OCI-LY3 (cell line): ENCODE measurements at regions not wholly inside any gene's neighbourhood (a gene's known extent, or its start where the extent isn't known, plus 50 kb on each side); places are given as distances from the start of the nearest gene placed in this dataset.
"Not testable (repeated sequence)": the region's sequence is repeated elsewhere in the genome, so short reads cannot be mapped to it uniquely, and the experiment has no call there.

Experiments
- H2AFZ ChIP-seq: fragments of 200-600, 300-600 bp; shearing (Covaris generic); 2 replicates; pipeline ENCODE4 v1.6.0; 2014; ENCODE audit warnings: antibody characterized with exemption, low read depth, low read length
- H3K27ac ChIP-seq: fragments of 200-600, 300-600 bp; sonication (generic); 2 replicates; pipeline ENCODE4 v1.5.1; 2014; ENCODE audit warnings: mild to moderate bottlenecking, low read length, moderate library complexity, mixed read lengths
- H3K27me3 ChIP-seq: fragments of 200-600, 300-600 bp; sonication (generic); 2 replicates; pipeline ENCODE4 v1.6.1; 2014; ENCODE audit warnings: low read depth, low read length, mixed read lengths
- H3K36me3 ChIP-seq: fragments of 200-600, 300-600 bp; sonication (generic); replicated peaks from 2 replicates; pipeline ENCODE3; 2014; ENCODE audit warnings: low read depth, low read length, mixed read lengths
- H3K4me1 ChIP-seq: fragments of 300-600, 200-600 bp; sonication (generic); 2 replicates; pipeline ENCODE4 v1.6.1; 2014; ENCODE audit warnings: low read length, mixed read lengths
- H3K4me2 ChIP-seq: fragments of 200-600, 300-600 bp; sonication (generic); 2 replicates; pipeline ENCODE4 v1.6.1; 2014; ENCODE audit warnings: low read length, mixed read lengths
- H3K4me3 ChIP-seq: fragments of 300-600, 200-600 bp; sonication (generic); 2 replicates; pipeline ENCODE4 v1.5.1; 2014; ENCODE audit warnings: antibody characterized with exemption, mild to moderate bottlenecking, low read length, moderate library complexity
- H3K79me2 ChIP-seq: fragments of 300-600, 200-600 bp; shearing (Covaris generic); 2 replicates; pipeline ENCODE4 v1.6.1; 2014; ENCODE audit warnings: mild to moderate bottlenecking, low read length, mixed read lengths
- H3K9ac ChIP-seq: fragments of 300-600, 200-600 bp; shearing (Covaris generic); 2 replicates; pipeline ENCODE4 v1.6.0; 2014; ENCODE audit warnings: mild to moderate bottlenecking, low read length, moderate library complexity
- H3K9me3 ChIP-seq: fragments of 200-600, 300-600 bp; shearing (Covaris generic); 2 replicates; pipeline ENCODE4 v1.6.1; 2014; ENCODE audit warnings: low read length, mixed read lengths; ENCODE audit not compliant: insufficient read depth
- H4K20me1 ChIP-seq: fragments of 200-600, 300-600 bp; sonication (generic); 2 replicates; pipeline ENCODE4 v1.6.1; 2016; ENCODE audit warnings: low read length, mixed read lengths; ENCODE audit not compliant: insufficient read depth
- CTCF ChIP-seq: fragments of 200-600, 300-600 bp; sonication (generic); IDR thresholded peaks from 2 replicates; pipeline ENCODE4 v1.5.1; 2014; ENCODE audit warnings: antibody characterized with exemption, low read length, low read depth
- EZH2phosphoT487 ChIP-seq: fragments of 200-600 bp; shearing (Covaris generic); IDR thresholded peaks from 2 replicates; pipeline ENCODE4 v1.6.1; 2018; ENCODE audit warnings: antibody characterized with exemption, mixed run types, low read depth

GRCh38 chr15:93347986-93348385 is 259.0 kb upstream of the RGMA start:
- Histone ChIP-seq H3K27me3 (peaks cover 8% of the 10 kb centered on the region; the same call in 1 of the 2 replicates), H3K27ac (no peak overlapping the region), H3K4me1 (no peaks in the 10 kb centered on the region), H4K20me1 (no peaks in the 10 kb centered on the region), H3K9ac (no peak overlapping the region), H3K9me3 (no peaks in the 10 kb centered on the region), H3K36me3 (no peaks in the 10 kb centered on the region), H2AFZ (no peak overlapping the region), H3K4me2 (no peak overlapping the region), H3K4me3 (no peak overlapping the region), H3K79me2 (no peaks in the 10 kb centered on the region)
- TF ChIP-seq EZH2phosphoT487 (no peak), CTCF (no peak)

- no peak overlapping the region for H3K9ac ChIP-seq
Measured at GRCh38 chr15:93345981-93346380, 257.0 kb upstream of the RGMA start.

DNA sequence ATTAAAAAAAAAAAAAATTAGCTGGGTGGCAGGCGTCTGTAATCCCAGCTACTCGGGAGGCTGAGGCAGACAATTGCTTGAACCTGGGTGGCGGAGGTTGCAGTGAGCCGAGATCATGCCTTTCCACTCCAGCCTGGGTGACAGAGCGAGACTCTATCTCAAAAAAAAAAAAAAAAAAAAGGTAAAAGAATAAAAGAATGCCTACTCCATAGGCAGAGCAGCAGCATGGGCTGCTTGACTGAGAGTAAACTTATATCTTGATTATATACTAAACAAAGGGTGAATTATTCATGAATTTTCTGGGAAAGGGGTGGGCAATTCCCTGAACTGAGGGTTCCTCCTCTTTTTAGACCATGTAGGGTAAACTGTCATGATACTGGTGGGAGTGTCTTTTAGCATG is 254.4 kb upstream of the RGMA start:
- H3K27me3 ChIP-seq, H3K36me3 ChIP-seq, H3K79me2 ChIP-seq, H4K20me1 ChIP-seq, H3K27ac ChIP-seq, H3K4me3 ChIP-seq, H2AFZ ChIP-seq, H3K4me1 ChIP-seq, H3K9me3 ChIP-seq, H3K9ac ChIP-seq, H3K4me2 ChIP-seq: not testable (repeated sequence)

More at GRCh38 chr15:93345981-93346380, 257.0 kb upstream of the RGMA start:
- no peak overlapping the region for H3K27ac ChIP-seq
- TF ChIP-seq CTCF: no peak
- TF ChIP-seq EZH2phosphoT487: no peak
- H3K4me3 ChIP-seq: no peak overlapping the region
- no peak overlapping the region for H2AFZ ChIP-seq
- H3K79me2 ChIP-seq: no peaks in the 10 kb centered on the region
- peaks cover 5% of the 10 kb centered on the region; the same call in 1 of the 2 replicates for H3K27me3 ChIP-seq
- no peaks in the 10 kb centered on the region for H3K9me3 ChIP-seq
- no peak overlapping the region for H3K4me2 ChIP-seq
- H3K4me1 ChIP-seq: no peaks in the 10 kb centered on the region
- no peaks in the 10 kb centered on the region for H3K36me3 ChIP-seq
- H4K20me1 ChIP-seq: no peaks in the 10 kb centered on the region

DNA sequence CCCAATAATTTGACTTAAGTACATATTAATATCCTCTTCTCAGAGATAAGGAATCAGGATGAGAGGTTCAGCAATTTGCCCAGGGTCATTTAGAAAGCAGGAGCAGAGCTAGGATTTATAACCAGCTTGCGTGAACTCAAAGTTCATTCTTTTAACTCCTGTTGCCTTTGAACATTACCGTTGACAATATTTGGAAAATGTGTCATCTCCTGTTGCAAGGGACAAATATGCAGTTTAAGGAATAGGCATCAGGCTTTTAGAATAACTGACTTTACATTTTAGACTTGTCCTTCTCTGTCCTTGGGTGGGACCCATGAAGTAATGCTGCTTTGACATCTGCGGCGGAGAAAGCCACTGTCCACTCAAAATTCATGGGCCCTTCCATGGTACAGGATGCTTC is 252.2 kb upstream of the RGMA start:
- Histone ChIP-seq H4K20me1 (no peaks in the 10 kb centered on the region), H3K27ac (no peak overlapping the region), H2AFZ (no peak overlapping the region), H3K27me3 (no peaks in the 10 kb centered on the region), H3K4me1 (no peaks in the 10 kb centered on the region), H3K79me2 (no peaks in the 10 kb centered on the region), H3K36me3 (no peaks in the 10 kb centered on the region), H3K4me3 (no peak overlapping the region), H3K9ac (no peak overlapping the region), H3K4me2 (no peak overlapping the region), H3K9me3 (no peaks in the 10 kb centered on the region)
- TF ChIP-seq CTCF (no peak), EZH2phosphoT487 (no peak)

GRCh38 chr15:93340406-93340805 is 251.4 kb upstream of the RGMA start:
- Histone ChIP-seq H3K27me3 (no peaks in the 10 kb centered on the region), H3K79me2 (no peaks in the 10 kb centered on the region), H3K4me3 (no peak overlapping the region), H3K4me2 (no peak overlapping the region), H3K9ac (no peak overlapping the region), H3K36me3 (no peaks in the 10 kb centered on the region), H3K27ac (no peak overlapping the region), H2AFZ (no peak overlapping the region), H3K9me3 (no peaks in the 10 kb centered on the region), H4K20me1 (no peaks in the 10 kb centered on the region), H3K4me1 (no peaks in the 10 kb centered on the region)
- TF ChIP-seq CTCF (no peak), EZH2phosphoT487 (no peak)
